Naive thymus-derived CD8-positive, alpha-beta T cell (primary cell): ENCODE measurements at regions not wholly inside any gene's neighbourhood (a gene's known extent, or its start where the extent isn't known, plus 50 kb on each side); places are given as distances from the start of the nearest gene placed in this dataset.

Experiments
- ATAC-seq, 2 donors: fragments of 150-1000 bp; cut with Tn5 transposase in 1 of 2; sonication (Bioruptor Pico), chemical (Tn5 transposase) in 1 of 2; 1 replicate in 1 of 2; 2 replicates in 1 of 2; pipeline ENCODE4 v1.10.0; 2021; ENCODE audit warnings: mild to moderate bottlenecking in 2 of 2, moderate library complexity in 2 of 2
- POLR2A ChIA-PET: fragments of 350-600 bp; sonication (Branson Sonifier 250); formaldehyde crosslinking; loops from one replicate; lab custom pipeline; 2021; ENCODE audit warnings: antibody characterized with exemption; lab: Charles Lee
- DNase-seq, 10 donors: peaks; one replicate each; pipeline versions ENCODE4 v3.0.0 to v3.0.0-alpha.2; 2020 to 2022
- H3K27ac Mint-ChIP-seq, 10 donors: one replicate each; pipeline ENCODE4 v1.8.0; 2020 to 2022; ENCODE audit warnings: mild to moderate bottlenecking in 10 of 10, mixed read lengths in 10 of 10, moderate library complexity in 4 of 10, inconsistent platforms in 1 of 10
- H3K27me3 Mint-ChIP-seq, 5 donors: one replicate each; pipeline ENCODE4 v1.8.0; 2021 to 2022; ENCODE audit warnings: mixed read lengths in 5 of 5
- H3K36me3 Mint-ChIP-seq, 3 donors: one replicate each; pipeline ENCODE4 v1.8.0; 2020 to 2022; ENCODE audit warnings: mixed read lengths in 3 of 3, mild to moderate bottlenecking in 2 of 3, inconsistent platforms in 1 of 3
- H3K4me1 Mint-ChIP-seq, 4 donors: one replicate each; pipeline ENCODE4 v1.8.0; 2021 to 2022; ENCODE audit warnings: mixed read lengths in 4 of 4
- H3K4me3 Mint-ChIP-seq, 10 donors: one replicate each; pipeline ENCODE4 v1.8.0; 2020 to 2022; ENCODE audit warnings: mild to moderate bottlenecking in 10 of 10, mixed read lengths in 10 of 10, moderate library complexity in 6 of 10, inconsistent platforms in 1 of 10
- H3K9me3 Mint-ChIP-seq, 9 donors: one replicate each; pipeline ENCODE4 v1.8.0; 2020 to 2022; ENCODE audit warnings: mixed read lengths in 9 of 9, mild to moderate bottlenecking in 3 of 9, inconsistent platforms in 1 of 9, moderate library complexity in 1 of 9

DNA sequence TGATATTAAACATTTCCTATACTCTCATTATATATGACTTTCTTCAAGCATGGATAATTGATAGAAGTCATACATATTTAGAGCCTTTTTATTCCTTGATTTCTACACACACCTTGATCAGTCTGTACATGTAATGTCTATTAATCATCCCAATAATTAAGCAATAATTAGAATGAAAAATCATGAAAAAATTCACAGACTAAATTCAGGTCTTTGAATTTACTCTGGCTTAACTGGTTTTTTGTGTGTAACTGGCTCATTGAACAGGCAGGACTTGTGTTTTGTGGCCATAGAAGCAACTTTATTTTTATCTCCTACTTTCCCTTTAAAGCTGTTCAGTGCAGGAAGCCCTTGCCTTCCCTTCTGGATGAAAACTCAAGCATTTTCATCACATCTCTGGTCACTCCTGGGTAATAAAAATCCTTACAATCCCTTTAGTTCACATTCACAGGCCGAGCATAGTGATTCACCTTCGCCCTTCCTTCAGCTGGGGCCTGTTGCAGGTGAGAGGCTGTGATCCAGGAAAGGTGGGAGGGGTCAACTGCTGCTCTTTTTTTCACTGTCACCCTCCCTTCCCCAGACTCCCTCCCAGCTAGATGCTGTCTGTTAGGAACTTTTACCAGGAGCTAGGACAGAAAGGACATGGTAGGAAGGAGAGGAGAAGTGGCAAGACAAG lies 58.0 kb upstream of the ITSN2 start:
- POLR2A ChIA-PET, result no interaction called here
- H3K4me1 Mint-ChIP-seq, result no peaks in the 10 kb centered on the region

DNA sequence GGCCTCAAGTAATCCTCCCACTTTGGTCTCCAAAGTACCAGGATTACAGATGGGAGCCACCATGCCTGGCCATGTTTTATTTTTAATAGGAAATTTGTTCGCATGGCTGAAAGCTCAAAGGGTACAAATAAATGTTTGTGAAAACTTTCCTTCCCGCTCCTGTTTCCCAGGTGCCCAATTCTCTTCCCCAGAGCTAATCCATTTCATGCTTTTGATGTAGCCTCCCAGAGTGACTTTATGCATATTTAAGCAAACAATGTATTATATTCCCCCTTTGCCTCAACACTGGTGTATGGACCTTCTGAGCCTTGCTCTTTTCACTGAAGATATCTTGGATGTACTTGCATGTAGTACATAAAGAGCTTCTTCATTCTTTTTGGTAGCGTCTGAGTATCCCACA lies 52.5 kb upstream of the ITSN2 start:
- ATAC-seq, result no peak
- H3K4me3 Mint-ChIP-seq, result no peak overlapping the region
- H3K36me3 Mint-ChIP-seq, result no peaks in the 10 kb centered on the region
- peaks cover 0 to 10% (median 8%) of the 10 kb centered on the region in 5 donors for H3K27me3 Mint-ChIP-seq
- no peak overlapping the region for H3K27ac Mint-ChIP-seq
- POLR2A ChIA-PET, result no interaction called here
- H3K4me1 Mint-ChIP-seq, result no peaks in the 10 kb centered on the region
- no peaks in the 10 kb centered on the region for H3K9me3 Mint-ChIP-seq
- DNase-seq, result no peak

More for the DNA sequence above, 58.0 kb upstream of the ITSN2 start:
- Mint-ChIP-seq H3K27me3 (peaks cover 0 to 1% (median 0%) of the 10 kb centered on the region in 5 donors), H3K4me3 (no peak overlapping the region), H3K9me3 (peaks cover 0 to 9% (median 1%) of the 10 kb centered on the region in 9 donors), H3K36me3 (no peaks in the 10 kb centered on the region), H3K27ac (no peak overlapping the region)
- ATAC-seq (no peak), DNase-seq (no peak)

- DNase-seq (no peak), ATAC-seq (no peak)
- Mint-ChIP-seq H3K36me3 (no peaks in the 10 kb centered on the region), H3K27ac (peak overlapping the region in 1 of 10 donors; percentile 21), H3K9me3 (no peaks in the 10 kb centered on the region), H3K4me3 (no peak overlapping the region), H3K27me3 (peaks cover 2 to 17% (median 13%) of the 10 kb centered on the region in 5 donors), H3K4me1 (no peaks in the 10 kb centered on the region)
- POLR2A ChIA-PET, result interaction anchor here (0.6 kb wide), 1 partner anchor 105 kb away, joined by 5 read pairs; no protein-coding TSS in a partner anchor
Observed at GRCh38 chr2:24411488-24412151, 51.3 kb upstream of the ITSN2 start.

- no peaks in the 10 kb centered on the region for H3K9me3 Mint-ChIP-seq
- H3K27ac Mint-ChIP-seq, result no peak overlapping the region
- POLR2A ChIA-PET, result interaction anchor here (0.6 to 1.5 kb wide), 2 partner anchors 105 to 416 kb away, joined by 3 to 5 read pairs; no protein-coding TSS in a partner anchor
- H3K4me1 Mint-ChIP-seq, result no peaks in the 10 kb centered on the region
- no peaks in the 10 kb centered on the region for H3K36me3 Mint-ChIP-seq
- ATAC-seq (no peak), DNase-seq (no peak)
- no peak overlapping the region for H3K4me3 Mint-ChIP-seq
- peaks cover 2 to 17% (median 13%) of the 10 kb centered on the region in 5 donors for H3K27me3 Mint-ChIP-seq
Observed at GRCh38 chr2:24410976-24411375, 50.6 kb upstream of the ITSN2 start.

- Mint-ChIP-seq H3K4me3 (no peak overlapping the region), H3K9me3 (no peaks in the 10 kb centered on the region), H3K4me1 (no peaks in the 10 kb centered on the region), H3K27me3 (peaks cover 2 to 17% (median 13%) of the 10 kb centered on the region in 5 donors), H3K27ac (peak overlapping the region in 1 of 10 donors; percentile 3), H3K36me3 (no peaks in the 10 kb centered on the region)
- POLR2A ChIA-PET, result interaction anchor here (1.5 kb wide), 1 partner anchor 417 kb away, joined by 3 read pairs; no protein-coding TSS in a partner anchor
- ATAC-seq, result peak; percentile 64 to 71
- peak in 8 of 10 donors; percentile 4 to 66 (median 43) for DNase-seq
Observed at GRCh38 chr2:24409700-24410556, 49.6 kb upstream of the ITSN2 start.
